Fibroblast of pulmonary artery (primary cell): ENCODE measurements at regions not wholly inside any gene's neighbourhood (a gene's known extent, or its start where the extent isn't known, plus 50 kb on each side); places are given as distances from the start of the nearest gene placed in this dataset.

ENCODE experiments used
- DNase-seq: peaks from one replicate; pipeline ENCODE4 v3.0.0-alpha.2; 2010; ENCODE audit warnings: low read depth
- H3K4me3 ChIP-seq: replicated peaks from 2 replicates; pipeline ENCODE4 v1.5.1; 2011; ENCODE audit warnings: low read depth, mild to moderate bottlenecking, control low read depth, low read length, moderate library complexity
- CTCF ChIP-seq: IDR thresholded peaks from 2 replicates; pipeline ENCODE4 v1.5.1; 2011; ENCODE audit warnings: mild to moderate bottlenecking, control low read depth, low read length, inconsistent platforms; ENCODE audit errors: missing control alignments

- no peak for TF ChIP-seq CTCF
- DNase-seq = no peak
- H3K4me3 ChIP-seq = no peak overlapping the region
Measured at GRCh38 chr2:145654156-145654555, 1134.2 kb upstream of the ZEB2 start.

GRCh38 chr2:145653553-145653952 is 1133.6 kb upstream of the ZEB2 start:
- no peak overlapping the region for H3K4me3 ChIP-seq
- no peak for DNase-seq
- TF ChIP-seq CTCF = no peak

- peak; percentile 89 for DNase-seq
- TF ChIP-seq CTCF = no peak
- no peak overlapping the region for H3K4me3 ChIP-seq
Measured at GRCh38 chr2:145652571-145653545, 1132.9 kb upstream of the ZEB2 start.

- peak; percentile 28 for DNase-seq
- TF ChIP-seq CTCF = no peak
- H3K4me3 ChIP-seq = no peak overlapping the region
Measured at GRCh38 chr2:145652036-145652435, 1132.1 kb upstream of the ZEB2 start.

- no peak for TF ChIP-seq CTCF
- no peak for DNase-seq
- no peak overlapping the region for H3K4me3 ChIP-seq
Measured at GRCh38 chr2:145650226-145650625, 1130.3 kb upstream of the ZEB2 start.

- no peak for TF ChIP-seq CTCF
- no peak overlapping the region for H3K4me3 ChIP-seq
- no peak for DNase-seq
Measured at GRCh38 chr2:145649061-145649460, 1129.1 kb upstream of the ZEB2 start.

- H3K4me3 ChIP-seq = no peak overlapping the region
- no peak for TF ChIP-seq CTCF
- DNase-seq = peak; percentile 17
Measured at GRCh38 chr2:145644820-145645302, 1124.9 kb upstream of the ZEB2 start.
